ENCODE measurements at regions not wholly inside any gene's neighbourhood (a gene's known extent, or its start where the extent isn't known, plus 50 kb on each side); places are given as distances from the start of the nearest gene placed in this dataset.

GRCh38 chr11:19555266-19555665 is 157.4 kb upstream of the NAV2 start:
- POLR2A ChIA-PET (ENCODE audit: unreplicated experiment), result no interaction called here
- BruUV-seq (replicated peaks), result no TSS peak
- CTCF ChIA-PET, result interaction anchor here (0.5 to 1.7 kb wide), 3 partner anchors 228 to 380 kb away, joined by 3 to 7 read pairs (median 3); no protein-coding TSS in a partner anchor

More at GRCh38 chr11:19555266-19555665, 157.4 kb upstream of the NAV2 start:
- no CpG with 5 or more reads among the region's 3 CpGs for WGBS, 2 experiments (ENCODE audit: extremely low coverage in 2 of 2, insufficient read length in 1 of 2)
- Histone ChIP-seq H3K56ac (ENCODE audit: extremely low read depth, insufficient read depth, low read length) (no peak overlapping the region), H3K9me3 (ENCODE audit: control insufficient read depth, insufficient read depth, low read length) (no peaks in the 10 kb centered on the region), H2BK5ac (ENCODE audit: low read depth, low read length, poor library complexity, severe bottlenecking) (no peak overlapping the region), H4K91ac (ENCODE audit: insufficient read depth, low read depth, low read length) (no peak overlapping the region), H3K9me1 (ENCODE audit: insufficient read depth, low read length) (no peaks in the 10 kb centered on the region), H4K5ac (ENCODE audit: low read depth, low read length) (no peak overlapping the region), H3K79me1 (ENCODE audit: low read depth in 1 of 2, low read length in 2 of 2) (no peaks in the 10 kb centered on the region), H2AK9ac (replicated peaks; ENCODE audit: low read depth, low read length, poor library complexity) (no peak overlapping the region), H2AFZ (replicated peaks; ENCODE audit: low read length, poor library complexity) (no peak overlapping the region), H3K14ac (replicated peaks; ENCODE audit: low read depth, low read length) (no peak overlapping the region), H3K4me2 (ENCODE audit: low read depth, low read length) (no peak overlapping the region), H2BK20ac (ENCODE audit: low read depth, low read length) (no peak overlapping the region), H2BK120ac (ENCODE audit: low read depth, low read length) (no peak overlapping the region), H3K36me3 (ENCODE audit: control insufficient read depth, insufficient read depth, low read length) (no peaks in the 10 kb centered on the region), H3K27ac (ENCODE audit: insufficient read depth, low read length) (no peak overlapping the region), H3K4me3 (ENCODE audit: insufficient read depth, low read depth, low read length) (no peak overlapping the region), H3K18ac (ENCODE audit: low read depth, low read length) (no peak overlapping the region), H4K8ac (ENCODE audit: low read depth in 2 of 2, low read length in 2 of 2) (no peak overlapping the region), H3K4me1 (ENCODE audit: control insufficient read depth, insufficient read depth, low read length) (no peaks in the 10 kb centered on the region), H3K4ac (ENCODE audit: low read depth, low read length) (no peak overlapping the region), H2AK5ac (ENCODE audit: low read depth, low read length) (no peak overlapping the region), H3K9ac (ENCODE audit: low read depth, low read length) (no peak overlapping the region), H2BK15ac (ENCODE audit: low read depth, low read length) (no peak overlapping the region), H4K20me1 (ENCODE audit: insufficient read depth, low read length) (no peaks in the 10 kb centered on the region), H3K27me3 (ENCODE audit: control insufficient read depth, insufficient read depth, low read length) (peaks cover 32% of the 10 kb centered on the region), H3K23ac (ENCODE audit: low read depth, low read length) (no peak overlapping the region)
- DNase-seq (no peak), ATAC-seq (ENCODE audit: low read depth) (no peak)
- in situ Hi-C loops (cut with MboI; ENCODE audit: low sequenced_read_pairs) (loop anchor here (5.0 kb wide), 1 partner anchor 238 kb away; no protein-coding TSS in a partner anchor), intact Hi-C loops (cut with micrococcal nuclease) (no loop called here), dilution Hi-C loops (cut with HindIII; ENCODE audit: low sequenced_read_pairs, unreplicated experiment) (no loop called here)
- TF ChIP-seq RFX5 (IDR thresholded peaks at IDR 0.05; ENCODE audit: low read depth, low read length) (no peak), MAFK (IDR thresholded peaks at IDR 0.05; ENCODE audit: low read depth, low read length) (no peak), MAZ (IDR thresholded peaks at IDR 0.05; ENCODE audit: borderline replicate concordance, low read depth, low read length) (no peak), NFE2L2 (IDR thresholded peaks at IDR 0.05; ENCODE audit: low read depth, low read length) (no peak), RCOR1 (IDR thresholded peaks at IDR 0.05; ENCODE audit: insufficient replicate concordance, low read length) (no peak)
